Astrocyte of the hippocampus (primary cell): ENCODE measurements at regions not wholly inside any gene's neighbourhood (a gene's known extent, or its start where the extent isn't known, plus 50 kb on each side); places are given as distances from the start of the nearest gene placed in this dataset.
"Not testable (repeated sequence)": the region's sequence is repeated elsewhere in the genome, so short reads cannot be mapped to it uniquely, and the experiment has no call there.

ENCODE experiments used
- DNase-seq: peaks from one replicate; pipeline ENCODE4 v3.0.0; 2011; ENCODE audit warnings: low read depth, low spot score

GRCh38 chr12:90695415-90695814 lies 259.6 kb downstream of the CCER1 start:
- no peak for DNase-seq

GRCh38 chr12:90690120-90690519 lies 264.9 kb downstream of the CCER1 start:
- no peak for DNase-seq

- DNase-seq: not testable (repeated sequence)
These were observed 267.3 kb downstream of the CCER1 start for GRCh38 chr12:90687682-90688081.

- DNase-seq: no peak
These were observed 271.1 kb downstream of the CCER1 start for GRCh38 chr12:90683871-90684270.

- peak; percentile 80 for DNase-seq
These were observed 272.6 kb downstream of the CCER1 start for GRCh38 chr12:90682398-90682797.

GRCh38 chr12:90679674-90680073 lies 275.3 kb downstream of the CCER1 start:
- no peak for DNase-seq

- no peak for DNase-seq
These were observed 277.4 kb downstream of the CCER1 start for GRCh38 chr12:90677552-90677951.

GRCh38 chr12:90677055-90677454 lies 277.9 kb downstream of the CCER1 start:
- no peak for DNase-seq

GRCh38 chr12:90675106-90675505 lies 279.9 kb downstream of the CCER1 start:
- DNase-seq: no peak

GRCh38 chr12:90672081-90672480 lies 282.9 kb downstream of the CCER1 start:
- DNase-seq: no peak

GRCh38 chr12:90663949-90664348 lies 291.0 kb downstream of the CCER1 start:
- DNase-seq: not testable (repeated sequence)

GRCh38 chr12:90659060-90659459 lies 295.9 kb downstream of the CCER1 start:
- no peak for DNase-seq

GRCh38 chr12:90653040-90653439 lies 301.9 kb downstream of the CCER1 start:
- DNase-seq: peak; percentile 11

- DNase-seq: no peak
These were observed 302.7 kb downstream of the CCER1 start for GRCh38 chr12:90652280-90652679.

- no peak for DNase-seq
These were observed 309.8 kb downstream of the CCER1 start for GRCh38 chr12:90645181-90645580.

- DNase-seq: no peak
These were observed 323.3 kb downstream of the CCER1 start for GRCh38 chr12:90631591-90632212.

GRCh38 chr12:90630006-90630405 lies 325.0 kb downstream of the CCER1 start:
- DNase-seq: no peak

GRCh38 chr12:90628213-90628612 lies 326.8 kb downstream of the CCER1 start:
- DNase-seq: no peak

- DNase-seq: peak; percentile 2
These were observed 327.6 kb downstream of the CCER1 start for GRCh38 chr12:90627180-90627896.

GRCh38 chr12:90622431-90622830 lies 332.5 kb downstream of the CCER1 start:
- peak; percentile 33 for DNase-seq

- peak; percentile 14 for DNase-seq
These were observed 333.0 kb downstream of the CCER1 start for GRCh38 chr12:90621927-90622326.

- DNase-seq: no peak
These were observed 335.0 kb downstream of the CCER1 start for GRCh38 chr12:90619943-90620342.

GRCh38 chr12:90618586-90618985 lies 336.4 kb downstream of the CCER1 start:
- peak; percentile 2 for DNase-seq
